ENCODE measurements at regions not wholly inside any gene's neighbourhood (a gene's known extent, or its start where the extent isn't known, plus 50 kb on each side); places are given as distances from the start of the nearest gene placed in this dataset.
"Not testable (repeated sequence)": the region's sequence is repeated elsewhere in the genome, so short reads cannot be mapped to it uniquely, and the experiment has no call there.

DNA sequence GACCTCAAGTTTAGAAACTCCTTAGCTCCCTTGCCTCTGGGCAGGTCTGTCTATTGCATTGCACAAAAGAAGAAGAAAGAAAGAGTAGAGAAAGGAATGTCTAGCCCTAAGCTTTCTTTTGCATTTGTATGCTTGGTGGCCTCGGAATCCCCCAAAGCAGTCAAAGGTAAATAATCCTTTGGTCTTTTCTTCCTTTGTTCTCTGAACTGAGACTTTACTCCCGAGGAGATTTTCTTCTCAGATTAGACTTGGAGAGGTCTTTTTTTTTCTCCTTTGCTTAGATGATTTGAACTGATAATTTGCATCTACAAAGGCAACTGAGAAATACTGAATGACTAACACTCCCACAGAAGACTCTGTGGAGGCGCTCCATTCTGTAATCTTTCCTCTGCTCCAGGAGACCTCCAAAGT lies 93.2 kb downstream of the AKR1D1 start:
- DNase-seq = no peak

DNA sequence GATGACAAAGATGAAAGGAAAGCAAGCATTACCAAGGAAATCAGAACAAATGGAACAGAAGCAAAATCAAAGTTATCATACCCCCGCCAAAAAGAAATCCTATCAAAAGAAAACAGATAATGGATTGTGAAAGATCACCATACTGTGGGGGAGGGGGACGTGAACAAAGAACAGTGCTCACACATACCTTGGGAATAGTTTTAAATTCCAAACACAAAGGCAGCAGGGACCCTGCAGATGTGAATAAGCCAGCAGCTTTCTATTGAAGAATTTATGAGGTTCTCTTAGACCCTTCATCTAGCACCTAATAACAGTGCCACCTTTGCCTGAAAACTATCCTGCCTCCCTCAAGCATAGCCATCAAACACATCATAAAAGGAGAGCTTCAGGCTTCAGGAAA lies 94.0 kb downstream of the AKR1D1 start:
- no peak for DNase-seq

DNA sequence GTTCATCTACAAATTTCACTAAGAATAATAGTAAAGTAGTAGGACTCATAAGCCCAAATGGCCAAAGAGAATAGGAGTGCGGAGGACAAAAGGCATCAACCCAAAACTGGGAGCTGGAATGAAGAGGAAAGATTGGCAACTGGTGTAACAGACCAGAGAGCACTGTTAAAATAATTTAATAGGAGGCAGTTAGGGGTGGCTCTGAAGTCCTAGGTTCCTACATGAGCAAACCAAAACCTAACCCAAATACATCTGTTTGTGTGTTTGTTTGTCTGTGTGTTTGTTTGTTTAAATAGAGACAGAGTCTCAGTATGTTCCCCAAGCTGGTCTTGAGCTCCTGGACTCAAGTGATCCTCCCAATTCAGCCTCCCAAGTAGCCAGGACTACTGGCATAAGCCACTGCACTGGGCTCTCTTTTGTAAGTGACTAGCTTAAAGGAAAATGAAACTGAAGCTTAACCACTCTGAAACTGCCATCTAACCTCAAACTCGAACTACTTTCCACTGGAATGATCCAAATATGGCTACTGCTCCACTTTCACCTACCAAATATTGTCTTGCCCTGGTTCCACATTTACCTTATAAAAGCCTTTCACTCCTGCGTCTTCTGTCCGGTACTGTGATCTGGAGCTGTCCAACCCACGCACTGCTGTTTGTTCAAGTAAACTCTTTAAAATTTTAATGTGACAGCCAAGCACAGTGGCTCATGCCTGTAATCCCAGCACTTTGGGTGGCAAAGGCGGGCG lies 94.9 kb downstream of the AKR1D1 start:
- DNase-seq = no peak

DNA sequence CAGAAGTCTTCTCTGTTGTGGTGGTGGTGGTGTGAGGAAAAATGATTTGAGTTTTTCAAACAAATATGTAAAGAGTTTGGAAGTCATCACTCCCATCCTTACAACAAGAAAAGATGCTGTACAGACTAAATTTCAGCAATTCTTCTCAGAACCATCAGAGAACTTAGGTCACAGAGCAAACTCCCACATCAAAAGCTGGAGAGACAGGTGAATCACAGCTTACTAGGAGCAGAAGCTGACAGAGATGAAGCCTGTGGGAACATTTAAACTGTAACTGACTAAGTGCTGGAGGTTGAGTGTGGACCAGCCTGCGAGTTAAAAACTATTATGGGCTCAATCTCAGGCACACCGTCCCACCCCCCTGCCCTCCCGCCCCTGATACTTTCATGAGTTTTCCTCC lies 97.3 kb downstream of the AKR1D1 start:
- no peak for DNase-seq

- DNase-seq = no peak
These were observed 99.8 kb downstream of the AKR1D1 start for GRCh38 chr7:138176060-138176459.

- no peak for DNase-seq
These were observed 107.9 kb downstream of the AKR1D1 start for GRCh38 chr7:138184191-138184590.

GRCh38 chr7:138185132-138185908 lies 109.1 kb downstream of the AKR1D1 start:
- no peak for DNase-seq

DNA sequence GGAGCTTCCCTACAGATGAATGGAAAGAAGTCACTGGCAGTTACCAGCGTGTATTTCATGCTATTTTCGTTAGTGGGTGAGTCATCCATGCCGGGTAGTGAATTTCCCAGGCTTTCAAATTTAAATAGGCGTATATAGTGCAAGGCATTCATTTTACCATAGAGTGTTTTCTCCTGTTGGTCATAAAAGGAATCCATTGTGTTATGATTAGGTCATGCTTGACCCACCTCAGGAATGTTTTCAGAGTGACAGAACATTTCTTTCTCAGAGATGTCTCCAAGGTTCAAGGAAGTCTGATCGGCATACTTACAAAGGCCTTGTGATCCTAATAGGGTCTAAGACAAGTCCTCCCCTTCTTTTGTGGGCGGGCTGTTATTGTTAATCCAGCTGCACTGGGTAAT lies 110.7 kb downstream of the AKR1D1 start:
- no peak for DNase-seq

- no peak for DNase-seq
These were observed 112.1 kb downstream of the AKR1D1 start for GRCh38 chr7:138188290-138188858.

DNA sequence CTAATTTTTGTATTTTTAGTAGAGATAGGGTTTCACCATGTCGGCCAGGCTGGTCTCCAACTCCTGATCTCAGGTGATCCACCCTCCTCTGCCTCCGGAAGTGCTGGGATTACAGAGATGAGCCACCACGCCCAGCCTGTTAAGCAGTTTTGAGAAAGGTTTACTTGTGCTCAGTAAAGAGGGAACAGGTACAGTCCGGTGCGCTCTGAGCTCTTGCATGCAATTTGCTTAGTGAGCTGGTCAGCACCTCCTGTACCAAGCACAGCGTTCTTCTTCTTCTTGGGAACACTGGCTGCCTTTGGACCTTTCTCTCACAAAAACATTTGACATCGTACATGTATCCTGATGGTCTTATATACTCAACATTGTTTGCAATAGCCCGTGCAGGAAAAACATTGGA lies 118.3 kb downstream of the AKR1D1 start:
- no peak for DNase-seq

- no peak for DNase-seq
These were observed 118.9 kb downstream of the AKR1D1 start for GRCh38 chr7:138195151-138195571.

- peak; percentile 36 for DNase-seq
These were observed 120.3 kb downstream of the AKR1D1 start for GRCh38 chr7:138196503-138196946.

DNA sequence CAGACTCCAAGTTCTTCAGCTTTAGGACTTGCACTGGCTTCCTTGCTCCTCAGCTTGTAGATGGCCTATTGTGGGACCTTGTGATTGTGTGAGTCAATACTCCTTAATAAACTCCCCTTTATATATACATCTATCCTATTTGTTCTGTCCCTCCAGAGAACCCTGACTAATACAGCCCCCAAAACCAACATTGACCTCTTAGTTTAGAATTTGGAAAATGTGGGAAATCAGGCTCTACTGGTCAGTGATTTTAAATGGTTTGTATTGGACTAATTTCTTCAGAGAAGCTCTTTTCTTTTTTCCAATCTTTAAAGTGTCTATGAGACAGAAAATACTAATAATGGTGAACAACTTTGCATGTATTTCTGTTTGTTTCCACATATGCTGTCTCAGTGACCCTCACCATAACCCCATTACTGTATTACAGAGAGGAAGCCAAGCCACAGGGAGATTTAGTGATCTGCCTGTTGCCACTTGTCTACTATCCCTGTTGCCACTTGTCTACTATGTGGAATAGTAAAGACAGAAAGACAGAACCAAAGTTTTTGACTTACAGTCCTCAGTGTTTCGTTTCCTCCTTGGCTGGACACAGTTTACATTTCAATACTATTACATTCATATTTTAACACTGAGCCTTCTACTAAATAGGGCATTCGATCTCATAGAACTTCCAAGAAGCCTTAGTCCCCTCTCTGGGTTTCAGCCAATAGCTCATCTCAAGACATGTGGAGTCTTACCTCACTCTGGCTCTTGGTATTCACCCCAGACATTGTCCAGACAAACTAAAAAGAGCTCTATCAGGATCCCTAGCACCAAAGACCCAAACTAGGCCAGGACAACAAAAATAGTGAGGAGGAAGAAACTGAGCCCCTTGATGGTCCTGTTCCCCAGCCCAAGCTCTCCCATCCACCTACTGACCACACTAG lies 121.0 kb downstream of the AKR1D1 start:
- DNase-seq = no peak

- DNase-seq = no peak
These were observed 128.2 kb downstream of the AKR1D1 start for GRCh38 chr7:138204285-138204981.

- no peak for DNase-seq
These were observed 128.7 kb downstream of the AKR1D1 start for GRCh38 chr7:138204982-138205298.

DNA sequence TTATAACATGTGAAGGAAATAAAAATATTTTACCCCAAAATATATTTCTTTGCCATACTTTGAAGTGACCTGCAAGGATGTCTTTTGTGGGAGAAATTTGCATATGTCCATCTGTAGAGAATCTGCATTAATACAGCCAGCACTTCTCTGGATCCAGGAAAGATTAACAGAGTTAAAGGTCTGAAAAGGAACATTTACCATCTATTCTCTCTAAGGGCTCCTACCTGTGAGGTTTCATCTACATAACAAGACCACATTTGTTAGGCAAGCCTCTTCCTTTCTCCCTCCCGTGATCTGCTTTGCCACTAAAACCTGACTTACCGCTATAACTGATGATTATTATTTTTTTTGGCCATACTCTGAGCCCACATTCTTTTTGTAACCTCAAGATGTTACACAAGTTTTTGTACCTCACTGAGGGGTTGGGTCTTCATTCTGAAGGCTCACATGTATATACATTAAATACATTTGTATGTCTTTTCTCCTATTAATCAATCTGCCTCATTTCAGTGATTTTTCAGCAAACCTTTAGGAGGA lies 129.4 kb downstream of the AKR1D1 start:
- DNase-seq = no peak

- no peak for DNase-seq
These were observed 131.3 kb downstream of the AKR1D1 start for GRCh38 chr7:138207555-138207971.

- DNase-seq = no peak
These were observed 131.9 kb downstream of the AKR1D1 start for GRCh38 chr7:138208142-138208570.

- no peak for DNase-seq
These were observed 132.6 kb downstream of the AKR1D1 start for GRCh38 chr7:138208864-138209263.

DNA sequence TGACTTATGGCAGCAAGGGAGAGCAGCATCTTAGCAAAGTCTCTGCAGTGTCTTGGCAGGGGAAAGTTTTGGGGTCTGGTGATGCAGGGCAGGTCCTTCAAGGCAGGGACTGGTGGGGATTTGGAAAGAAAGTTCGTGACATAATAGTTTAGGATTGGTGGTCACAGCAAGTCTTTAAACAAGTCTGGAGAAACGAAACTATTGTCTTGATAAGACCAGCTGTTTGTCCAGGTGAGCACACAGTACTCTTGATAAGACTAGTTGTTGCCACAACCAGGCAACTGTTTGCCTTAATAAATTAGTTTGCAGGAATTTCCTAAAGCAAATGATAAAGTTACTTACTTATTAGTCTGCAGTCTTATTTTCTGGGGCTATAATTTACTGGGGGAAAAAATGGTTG lies 136.1 kb downstream of the AKR1D1 start:
- DNase-seq = no peak

DNA sequence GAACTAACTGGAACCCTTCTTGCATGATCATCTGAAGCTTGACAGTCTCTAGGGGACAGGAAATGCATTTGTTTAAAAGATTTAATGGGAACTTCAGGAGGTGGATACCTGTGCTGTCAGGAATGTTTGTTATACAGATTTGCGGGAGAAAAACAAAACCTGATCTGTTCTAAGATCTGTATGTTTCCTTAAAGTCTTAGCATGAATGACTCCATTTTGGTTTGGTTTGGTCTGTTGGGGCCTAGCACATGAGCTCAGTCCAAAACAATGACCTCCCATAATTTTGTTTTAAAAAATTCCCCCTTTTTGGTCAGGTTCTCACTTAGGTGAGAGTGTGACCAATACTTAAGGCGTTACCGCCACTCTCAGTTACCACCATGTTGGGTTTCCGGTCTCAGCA lies 138.7 kb downstream of the AKR1D1 start:
- no peak for DNase-seq

- not testable (repeated sequence) for DNase-seq
These were observed 144.1 kb downstream of the AKR1D1 start for GRCh38 chr7:138220321-138220720.

Data from NCI-H82 (cell line).